GM11168 (cell line): ENCODE measurements at regions not wholly inside any gene's neighbourhood (a gene's known extent, or its start where the extent isn't known, plus 50 kb on each side); places are given as distances from the start of the nearest gene placed in this dataset.
"Not testable (repeated sequence)": the region's sequence is repeated elsewhere in the genome, so short reads cannot be mapped to it uniquely, and the experiment has no call there.

Experiments
- in situ Hi-C: fragments of 300-500 bp; cut with MboI; formaldehyde crosslinking; loops from one replicate; pipeline ENCODE4 v1.12.0; 2022; ENCODE audit warnings: low sequenced_read_pairs; ENCODE audit not compliant: unreplicated experiment

DNA sequence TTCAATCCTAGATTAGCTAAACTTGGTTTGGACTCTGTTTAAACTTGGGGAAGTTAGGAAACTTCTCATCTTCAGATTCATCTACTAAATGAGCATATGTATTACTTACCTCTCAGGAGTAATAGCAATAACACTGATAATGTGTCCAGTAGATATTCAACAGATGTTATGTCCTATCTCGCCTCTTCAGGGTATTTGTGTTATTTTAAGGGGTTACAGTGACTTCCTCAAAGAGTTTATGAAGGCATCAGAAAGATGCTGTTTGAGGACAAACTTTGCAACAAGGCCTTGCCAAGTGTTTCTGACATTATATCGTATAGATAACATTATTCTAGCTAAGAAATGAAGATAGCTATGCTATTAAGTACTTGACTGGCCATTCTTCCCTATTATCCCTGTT is 522.3 kb downstream of the IGSF11 start:
- in situ Hi-C loops = no loop called here

DNA sequence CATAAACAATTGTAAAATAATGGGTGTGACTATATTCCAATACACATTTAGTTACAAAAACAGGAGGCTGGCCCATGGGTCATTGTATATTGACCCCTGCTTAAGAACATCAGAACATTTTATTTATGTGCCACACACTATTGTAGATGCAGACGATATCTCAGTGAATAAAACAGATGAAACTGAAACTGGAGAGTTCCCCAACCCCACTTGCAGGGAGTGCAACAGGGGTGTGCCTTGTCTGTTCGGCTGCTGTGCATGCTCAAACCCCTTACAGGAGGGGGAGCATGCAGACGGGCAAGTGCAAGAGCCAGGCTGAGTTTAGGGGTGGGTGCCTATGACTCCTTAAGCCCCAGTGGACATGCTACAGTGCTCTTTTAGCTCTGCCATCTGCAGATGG is 509.6 kb downstream of the IGSF11 start:
- in situ Hi-C loops = no loop called here

DNA sequence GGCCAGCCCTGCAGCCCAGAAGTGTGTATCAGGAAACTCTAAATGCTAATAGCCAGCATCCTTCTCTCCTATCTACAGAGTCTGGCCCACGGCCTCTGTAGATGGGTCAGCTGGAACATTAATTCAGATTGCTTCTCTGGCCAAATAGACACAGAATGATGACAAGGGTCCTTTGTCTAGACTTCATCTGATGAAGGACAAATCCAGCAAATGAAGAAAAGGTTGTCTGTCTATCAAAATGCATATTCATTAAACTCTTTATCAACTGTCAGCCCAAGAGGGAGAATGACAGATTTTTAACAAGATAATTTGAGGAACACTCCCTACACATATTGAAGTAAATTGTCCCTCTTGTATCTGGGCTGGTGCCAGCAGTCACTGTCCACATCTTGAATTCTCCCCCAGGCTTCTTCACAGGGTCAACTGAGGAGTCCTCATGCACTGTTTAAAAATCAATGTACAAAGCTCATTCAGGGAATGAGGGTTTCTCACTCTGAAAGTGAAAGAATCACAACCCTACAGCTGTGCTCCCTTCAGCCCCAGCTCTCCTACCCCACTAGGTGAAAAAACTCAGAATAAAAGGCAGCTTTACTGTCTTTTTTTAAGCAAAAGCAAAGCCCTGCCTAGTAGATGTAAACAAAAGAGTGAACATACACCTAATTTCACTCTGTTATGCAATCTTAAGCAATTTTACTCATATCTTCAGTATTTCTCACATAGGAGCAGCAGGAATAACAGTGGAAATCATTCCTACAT is 507.7 kb downstream of the IGSF11 start:
- in situ Hi-C loops = no loop called here

DNA sequence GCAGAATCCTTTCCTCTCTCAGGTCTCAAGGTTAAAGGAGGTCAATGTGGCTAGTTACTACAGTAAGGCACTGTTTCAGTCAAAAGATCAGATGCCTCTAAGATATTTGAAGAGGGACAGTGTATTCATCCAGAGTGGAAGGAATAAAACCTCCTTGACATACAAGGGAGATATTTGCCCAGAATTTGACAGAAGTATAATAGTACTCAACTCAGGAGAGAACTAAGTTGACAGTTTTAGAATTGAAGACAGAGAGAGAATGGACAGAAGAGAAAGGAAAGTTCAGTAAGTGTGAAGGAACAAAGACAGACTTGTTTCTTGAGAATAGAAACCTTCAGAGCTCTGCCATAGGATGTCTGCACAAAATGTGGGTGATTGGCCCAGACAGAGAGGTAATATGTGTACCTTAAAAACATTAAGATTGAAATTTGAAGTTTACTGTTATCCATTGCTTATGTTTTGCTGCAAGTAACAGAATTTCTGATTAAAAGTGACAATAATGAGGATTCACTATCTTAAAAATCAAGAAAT is 507.1 kb downstream of the IGSF11 start:
- in situ Hi-C loops = no loop called here

DNA sequence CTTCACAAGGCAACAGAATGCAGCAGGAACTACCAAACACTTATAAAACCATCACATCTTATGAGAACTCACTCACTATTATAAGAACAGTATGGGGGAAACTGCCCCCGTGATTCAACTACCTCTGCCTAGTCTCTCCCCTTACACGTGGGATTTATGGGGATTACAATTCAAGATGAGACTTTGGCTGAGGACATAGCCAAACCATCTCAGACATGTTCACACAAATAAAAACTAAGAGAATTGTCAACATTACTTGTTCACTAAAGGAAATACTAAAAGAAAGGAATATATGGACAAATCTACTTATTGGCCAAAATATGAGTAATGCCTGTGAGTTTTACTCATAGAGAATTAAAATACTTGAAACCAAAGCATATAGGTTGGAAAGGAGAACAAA is 505.1 kb downstream of the IGSF11 start:
- in situ Hi-C loops = no loop called here

DNA sequence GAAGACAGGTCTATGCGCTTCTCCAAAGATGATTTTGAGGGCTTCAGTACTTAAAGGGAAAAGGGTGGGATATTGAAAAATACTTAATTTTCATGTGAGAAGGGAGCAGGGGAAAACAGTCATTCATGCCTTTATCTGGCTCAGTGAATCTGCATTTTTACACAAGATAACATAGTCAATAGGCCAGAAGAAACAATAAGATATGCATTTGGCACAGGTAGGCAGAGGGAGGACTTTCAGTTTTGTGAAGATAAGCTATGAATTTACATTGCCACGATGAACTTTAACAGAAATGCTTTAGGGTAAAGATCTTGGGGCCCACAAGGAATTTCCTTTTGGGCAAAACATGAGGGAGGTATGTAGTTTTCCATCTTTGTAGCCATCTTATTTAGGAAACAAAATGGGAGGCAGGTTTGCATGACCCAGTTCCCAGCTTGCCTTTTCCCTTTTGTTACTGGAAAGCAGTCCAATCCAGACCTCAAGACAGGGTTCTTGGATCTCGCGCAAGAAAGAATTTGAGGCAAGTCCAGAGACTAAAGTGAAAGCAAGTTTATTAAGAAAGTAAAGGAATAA is 504.2 kb downstream of the IGSF11 start:
- in situ Hi-C loops = no loop called here

DNA sequence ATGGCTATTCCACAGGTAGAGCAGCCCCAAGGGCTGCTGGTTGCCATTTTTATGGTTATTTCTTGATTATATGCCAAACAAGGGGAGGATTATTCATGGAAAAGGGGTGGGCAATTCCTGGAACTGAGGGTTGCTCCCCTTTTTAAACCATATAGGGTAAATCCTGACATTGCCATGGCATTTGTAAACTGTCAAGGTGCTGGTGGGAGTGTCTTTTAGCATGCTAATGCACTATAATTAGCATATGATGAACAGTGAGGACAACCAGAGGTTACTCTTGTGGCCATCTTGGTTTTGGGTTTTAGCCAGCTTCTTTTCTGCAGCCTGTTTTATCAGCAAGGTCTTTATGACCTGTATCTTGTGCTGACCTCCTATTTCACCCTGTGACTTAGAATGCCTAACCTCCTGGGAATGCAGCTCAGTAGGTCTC is 503.7 kb downstream of the IGSF11 start:
- in situ Hi-C loops = not testable (repeated sequence)

DNA sequence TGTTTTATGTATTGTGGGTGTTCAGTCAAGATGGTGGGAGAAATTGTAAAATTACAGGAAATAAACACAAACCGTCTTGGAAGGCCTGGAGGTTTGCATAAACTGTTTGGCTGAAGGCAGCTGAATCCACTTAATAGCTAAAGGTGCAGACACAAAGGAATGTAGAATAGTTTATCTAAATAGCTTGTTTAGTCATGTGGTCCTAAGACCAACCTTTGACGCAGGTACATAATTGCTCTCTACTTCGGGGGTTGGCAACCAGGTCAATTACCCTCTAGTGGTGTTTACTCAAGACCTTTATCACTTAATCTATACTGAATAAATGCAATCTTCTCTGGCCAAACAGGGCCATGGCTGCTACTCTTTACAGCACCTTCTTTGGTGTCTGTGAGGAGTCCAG is 502.8 kb downstream of the IGSF11 start:
- in situ Hi-C loops = no loop called here

DNA sequence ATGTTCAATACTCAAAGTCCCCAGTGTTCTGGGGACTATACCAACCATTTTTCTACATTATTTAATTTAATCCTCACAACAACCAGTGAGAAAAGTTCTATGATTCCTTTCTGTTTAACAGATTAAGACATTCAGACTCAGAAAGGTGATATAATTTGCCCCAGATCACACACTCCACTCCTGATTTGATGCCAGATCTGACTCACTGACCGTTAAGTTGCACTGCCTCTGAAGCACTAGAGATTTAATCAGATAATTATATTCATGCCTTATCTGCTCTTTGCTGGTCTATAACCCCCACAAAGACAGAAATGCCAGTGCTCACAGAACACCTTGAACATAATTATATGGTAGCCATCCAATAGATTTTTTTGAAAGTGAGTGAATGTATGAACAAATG is 501.0 kb downstream of the IGSF11 start:
- in situ Hi-C loops = no loop called here

DNA sequence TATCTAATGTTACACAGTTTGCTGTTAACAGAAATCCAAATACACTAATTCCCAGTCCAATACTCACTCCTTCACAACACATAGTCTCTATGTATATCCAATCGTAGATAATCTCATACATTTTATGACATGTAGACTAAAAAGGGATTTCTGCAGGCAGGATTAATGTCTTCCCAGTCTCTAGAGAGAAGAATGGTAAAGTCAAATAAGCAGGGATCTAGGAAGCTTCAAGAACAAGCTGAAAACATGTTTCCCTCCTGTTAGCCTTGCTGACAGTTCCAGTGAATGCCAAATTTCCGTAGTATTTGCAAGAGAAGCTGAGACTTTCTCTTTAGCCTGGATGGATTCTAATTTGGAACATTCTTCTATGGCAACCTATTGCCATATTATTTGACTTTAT is 500.1 kb downstream of the IGSF11 start:
- in situ Hi-C loops = no loop called here

DNA sequence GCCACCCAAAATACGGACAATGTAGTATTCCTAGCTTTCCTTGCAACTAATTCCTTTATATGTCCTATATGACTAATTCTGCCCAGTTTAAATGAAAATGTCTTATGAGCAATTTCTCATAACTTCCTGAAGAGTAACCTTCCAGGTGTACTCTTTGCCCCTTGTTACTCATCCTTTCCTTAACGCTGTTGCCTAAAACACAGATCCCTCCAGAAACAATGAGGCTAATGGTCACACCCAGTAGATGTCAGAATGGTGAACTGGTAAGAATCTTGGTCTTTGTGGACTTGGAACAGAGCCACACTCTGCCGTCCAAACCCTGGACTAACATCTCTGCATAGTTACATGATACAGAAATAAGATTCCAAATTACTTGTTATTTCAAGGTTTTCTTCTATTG is 497.9 kb downstream of the IGSF11 start:
- in situ Hi-C loops = no loop called here

DNA sequence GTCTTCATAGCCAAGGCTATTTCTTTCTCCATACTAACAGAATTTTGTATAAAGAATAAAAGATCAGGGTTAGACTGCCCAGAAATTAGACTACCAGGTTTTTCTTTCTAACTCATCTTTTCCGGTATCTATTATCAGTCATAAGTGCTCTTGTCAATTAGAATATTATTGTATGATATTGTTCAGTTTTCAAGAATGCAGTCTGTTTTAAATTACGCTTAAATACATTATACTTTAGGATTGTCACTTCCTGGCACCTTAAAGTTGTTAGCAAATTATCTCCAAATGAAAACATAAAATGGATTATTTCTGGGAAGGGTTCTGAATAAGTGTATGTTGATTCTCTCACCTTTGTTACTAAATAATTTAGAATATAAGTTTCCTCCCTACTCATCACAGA is 497.2 kb downstream of the IGSF11 start:
- in situ Hi-C loops = no loop called here

DNA sequence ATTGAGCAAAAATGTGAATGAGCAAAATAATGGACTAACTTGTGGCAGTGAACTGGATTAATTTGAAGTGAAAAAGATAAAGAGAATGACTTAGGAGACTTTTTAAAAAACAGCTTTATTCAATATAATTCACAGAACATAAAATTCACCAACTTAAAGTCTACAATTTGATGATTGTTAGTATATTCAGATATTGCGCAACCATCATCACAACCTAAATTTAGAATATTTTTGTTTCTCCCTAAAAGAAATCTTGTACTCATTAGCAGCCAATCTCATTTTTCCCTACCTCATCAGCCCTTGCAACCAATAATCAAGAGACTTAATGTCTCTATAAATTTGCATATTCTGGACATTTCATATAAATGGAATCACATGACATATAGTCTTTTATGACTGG is 496.5 kb downstream of the IGSF11 start:
- in situ Hi-C loops = no loop called here

DNA sequence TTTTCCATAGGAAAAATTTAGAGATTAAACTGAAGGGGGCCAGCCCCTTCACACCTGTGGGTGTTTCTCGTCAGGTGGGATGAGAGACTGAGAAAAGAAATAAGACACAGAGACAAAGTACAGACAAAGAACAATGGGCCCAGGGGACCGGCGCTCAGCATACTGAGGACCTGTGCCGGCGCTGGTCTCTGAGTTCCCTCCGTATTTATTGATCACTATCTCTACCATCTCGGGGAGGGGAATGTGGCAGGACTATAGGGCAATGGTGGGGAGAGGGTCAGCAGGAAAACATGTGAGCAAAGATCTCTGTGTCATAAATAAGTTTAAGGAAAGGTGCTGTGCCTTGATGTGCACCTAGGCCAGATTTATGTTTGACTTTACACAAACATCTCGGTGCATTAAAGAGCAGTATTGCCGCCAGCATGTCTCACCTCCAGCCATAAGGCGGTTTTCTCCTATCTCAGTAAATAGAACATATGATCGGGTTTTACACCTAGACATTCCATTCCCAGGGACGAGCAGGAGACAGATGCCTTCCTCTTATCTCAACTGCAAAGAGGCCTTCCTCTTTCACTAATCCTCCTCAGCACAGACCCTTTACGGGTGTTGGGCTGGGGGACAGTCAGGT is 494.7 kb downstream of the IGSF11 start:
- in situ Hi-C loops = not testable (repeated sequence)

DNA sequence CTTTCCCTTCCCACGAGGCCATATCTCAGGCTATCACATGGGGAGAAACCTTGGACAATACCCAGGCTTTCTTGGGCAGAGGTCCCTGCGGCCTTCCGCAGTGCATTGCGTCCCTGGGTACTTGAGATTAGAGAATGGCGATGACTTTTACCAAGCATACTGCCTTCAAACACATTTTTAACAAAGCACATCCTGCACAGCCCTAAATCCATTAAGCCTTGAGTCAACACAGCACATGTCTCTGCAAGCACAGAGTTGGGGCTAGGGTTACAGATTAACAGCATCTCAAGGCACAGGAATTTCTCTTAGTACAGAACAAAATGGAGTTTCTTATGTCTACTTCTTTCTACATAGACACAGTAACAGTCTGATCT is 494.2 kb downstream of the IGSF11 start:
- in situ Hi-C loops = not testable (repeated sequence)

DNA sequence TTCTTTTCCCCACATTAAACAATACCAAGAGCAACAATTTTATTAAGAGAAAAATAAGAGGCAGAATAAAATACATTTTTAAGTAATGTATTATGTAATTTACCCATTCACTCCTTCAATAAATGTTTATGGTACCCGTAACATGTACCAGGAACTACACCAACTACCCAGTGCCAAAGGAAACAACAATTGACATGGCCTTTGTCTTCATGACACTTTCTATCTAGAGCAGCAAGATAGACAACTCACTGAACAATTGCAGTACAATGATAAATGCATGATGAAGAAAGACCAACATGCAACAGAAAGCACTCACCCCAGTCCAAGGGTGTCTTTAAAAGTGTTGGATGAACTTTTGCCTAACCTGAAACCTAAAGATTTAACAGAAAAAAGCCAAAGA is 493.8 kb downstream of the IGSF11 start:
- in situ Hi-C loops = no loop called here

DNA sequence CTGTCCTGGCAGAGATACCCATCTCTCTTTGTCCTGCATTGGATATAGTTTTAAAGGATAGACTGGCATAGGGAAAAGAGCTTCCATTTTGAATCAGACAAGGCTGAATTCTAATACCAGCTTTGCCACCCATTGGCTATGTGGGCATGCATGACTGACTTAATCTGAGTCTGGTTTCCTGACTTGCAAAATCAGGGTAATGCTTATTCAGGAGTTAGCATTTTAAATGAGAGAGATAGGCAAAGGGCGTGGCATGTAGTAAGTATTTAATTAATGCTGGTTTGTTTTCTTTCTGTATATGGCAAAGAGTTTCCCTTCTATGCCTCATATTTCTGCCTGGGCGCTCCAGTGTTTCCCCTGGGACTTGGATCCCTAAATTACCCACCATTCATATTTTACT is 492.9 kb downstream of the IGSF11 start:
- in situ Hi-C loops = no loop called here

DNA sequence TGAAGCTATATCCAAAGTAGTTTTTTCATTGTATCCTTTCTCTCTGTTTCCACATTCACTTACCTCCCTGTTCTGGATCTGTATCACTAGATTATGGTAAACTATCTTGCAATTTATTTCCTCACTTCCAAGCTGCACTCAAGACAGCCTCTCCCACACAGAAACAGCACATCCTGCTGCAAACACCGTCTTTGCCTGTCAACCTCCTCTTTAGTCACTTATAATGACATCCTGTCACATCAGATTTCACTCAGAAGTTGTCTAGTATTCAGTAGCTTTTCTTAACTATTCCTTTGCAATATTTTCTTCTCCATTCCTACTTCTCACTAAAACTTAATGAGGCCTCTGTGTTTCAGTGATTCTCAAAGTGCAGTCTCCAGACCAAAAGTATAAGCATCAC is 490.8 kb downstream of the IGSF11 start:
- in situ Hi-C loops = no loop called here

DNA sequence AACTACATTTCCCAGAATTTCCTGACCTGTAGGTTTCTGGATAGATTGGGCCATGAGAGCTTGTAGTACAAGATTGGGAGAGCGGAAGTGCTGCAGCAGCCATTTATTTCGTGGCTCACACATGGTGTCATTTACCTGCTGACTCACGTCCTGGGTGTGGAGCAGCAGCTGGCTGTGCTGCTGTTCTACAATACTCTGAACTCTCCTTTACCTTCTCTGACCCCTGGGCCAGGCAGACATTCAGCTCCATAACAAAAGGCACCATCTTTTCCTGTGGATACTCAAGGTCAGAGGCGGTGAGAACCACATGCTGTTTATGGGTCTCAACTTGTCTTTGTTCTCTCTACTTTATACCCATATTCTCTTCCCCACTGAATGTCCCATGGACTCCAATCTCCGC is 490.2 kb downstream of the IGSF11 start:
- in situ Hi-C loops = no loop called here

DNA sequence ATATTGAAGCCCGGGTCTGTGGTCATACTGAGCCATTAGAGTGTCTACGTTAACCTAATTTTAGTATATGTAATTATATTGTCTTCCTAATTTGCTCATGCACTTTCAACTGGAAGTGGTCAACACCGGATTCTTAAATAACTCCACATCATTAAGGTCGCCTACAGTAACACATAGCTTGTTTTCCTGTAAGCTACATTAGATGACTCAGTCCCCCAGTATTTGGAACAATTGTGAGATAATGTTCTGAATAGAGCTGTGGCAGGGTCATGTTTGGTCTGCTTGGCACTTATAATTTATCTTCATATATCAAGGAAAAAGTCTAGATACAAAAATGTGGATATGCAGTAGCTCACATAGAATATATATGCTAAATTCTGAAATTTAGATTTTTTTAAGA is 486.2 kb downstream of the IGSF11 start:
- in situ Hi-C loops = no loop called here

DNA sequence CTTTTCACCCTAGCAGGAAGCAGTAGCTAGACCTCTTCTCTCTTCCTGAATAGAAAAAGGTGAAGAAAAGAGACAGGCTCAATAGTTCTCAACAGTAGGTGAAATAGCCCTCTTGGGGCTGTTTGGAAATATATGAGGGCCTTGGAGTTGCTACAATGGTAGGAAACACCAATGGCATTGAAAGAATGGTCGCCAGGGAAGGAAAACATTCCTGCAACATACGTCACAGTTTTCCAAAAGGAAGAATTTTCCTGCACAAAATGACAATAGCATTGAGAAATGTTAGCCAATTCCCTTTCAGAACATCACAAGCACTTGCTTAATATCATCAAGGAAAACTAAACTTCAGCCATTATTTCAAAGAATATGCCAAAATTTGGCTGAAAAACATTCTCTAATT is 484.5 kb downstream of the IGSF11 start:
- in situ Hi-C loops = no loop called here

DNA sequence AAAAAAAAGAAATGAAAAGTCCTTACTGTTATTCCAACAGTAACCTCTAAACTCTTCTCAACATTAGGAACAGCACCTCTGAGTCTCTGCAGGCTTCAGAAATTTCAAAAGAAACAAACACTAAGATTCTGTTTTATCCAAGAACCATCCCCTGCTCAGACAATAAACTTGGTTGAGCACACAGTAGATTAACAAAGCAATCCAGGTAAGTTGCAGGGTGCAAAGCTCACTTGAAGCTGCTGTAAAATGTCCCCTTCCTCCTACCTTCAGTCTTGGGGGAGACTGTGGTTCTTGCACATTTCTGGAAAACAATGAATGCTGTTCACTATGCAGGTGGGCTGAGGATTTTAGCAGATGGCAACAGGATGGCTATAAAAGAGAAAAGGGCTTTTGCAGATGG is 484.1 kb downstream of the IGSF11 start:
- in situ Hi-C loops = no loop called here
